ENCODE measurements at regions not wholly inside any gene's neighbourhood (a gene's known extent, or its start where the extent isn't known, plus 50 kb on each side); places are given as distances from the start of the nearest gene placed in this dataset.
A peak's percentile ranks its signal among the peaks of the same experiment; 100 is the strongest.
"Not testable (repeated sequence)": the region's sequence is repeated elsewhere in the genome, so short reads cannot be mapped to it uniquely, and the experiment has no call there.

DNA sequence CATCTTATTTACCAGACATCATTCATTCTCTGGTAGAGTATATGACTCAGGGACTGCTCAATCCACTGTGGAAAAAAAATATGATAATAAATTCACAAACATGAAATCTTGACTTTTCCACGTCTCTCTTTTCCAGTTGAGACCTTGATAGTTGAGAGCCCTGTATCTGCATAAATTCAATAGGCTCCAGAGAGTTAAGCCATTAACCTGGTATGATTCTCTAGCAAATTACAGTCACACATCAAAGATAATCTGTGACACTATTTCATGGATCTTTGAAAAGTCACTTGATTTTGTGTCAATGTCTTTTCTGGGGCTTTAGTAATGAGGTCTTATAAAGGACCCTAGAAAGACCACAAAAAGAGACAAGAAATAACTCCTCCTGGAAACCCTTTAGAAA is 154.2 kb upstream of the FOXG1 start:
- whole genome bisulfite sequencing, result 60% methylated on average over 1 of the region's 1 CpG
- no peak overlapping the region for H3K4me3 ChIP-seq (ENCODE audit: low read depth, low read length)
- no peak for DNase-seq (ENCODE audit: extremely low spot score)
- H3K4me1 ChIP-seq (ENCODE audit: insufficient read depth), result no peaks in the 10 kb centered on the region
- no peaks in the 10 kb centered on the region for H3K36me3 ChIP-seq (ENCODE audit: insufficient read depth)
- H3K27ac ChIP-seq (ENCODE audit: low read depth), result no peak overlapping the region

DNA sequence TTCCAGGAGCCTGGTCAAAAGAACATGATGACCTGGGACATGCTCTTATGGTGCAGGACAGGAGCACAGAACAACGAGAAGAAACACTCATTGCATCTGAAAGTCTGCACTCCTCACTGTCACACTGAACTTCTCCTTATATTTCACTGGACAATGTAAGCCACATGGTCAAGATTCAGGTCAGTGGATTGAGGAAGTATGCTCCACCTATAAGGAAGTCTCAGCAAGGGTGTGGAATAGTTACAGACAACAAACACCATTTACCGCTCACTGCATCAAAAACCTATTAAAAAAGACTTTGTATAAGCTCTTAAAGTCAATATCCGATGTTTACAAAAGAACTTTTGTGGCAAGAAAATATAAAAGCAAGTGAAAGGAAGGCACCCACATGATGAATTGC is 153.1 kb upstream of the FOXG1 start:
- Histone ChIP-seq H3K36me3 (ENCODE audit: insufficient read depth) (no peaks in the 10 kb centered on the region), H3K4me1 (ENCODE audit: insufficient read depth) (no peaks in the 10 kb centered on the region), H3K4me3 (ENCODE audit: low read depth, low read length) (no peak overlapping the region), H3K27ac (ENCODE audit: low read depth) (no peak overlapping the region)
- WGBS, result 79% methylated on average over 3 of the region's 3 CpGs
- no peak for DNase-seq (ENCODE audit: extremely low spot score)

DNA sequence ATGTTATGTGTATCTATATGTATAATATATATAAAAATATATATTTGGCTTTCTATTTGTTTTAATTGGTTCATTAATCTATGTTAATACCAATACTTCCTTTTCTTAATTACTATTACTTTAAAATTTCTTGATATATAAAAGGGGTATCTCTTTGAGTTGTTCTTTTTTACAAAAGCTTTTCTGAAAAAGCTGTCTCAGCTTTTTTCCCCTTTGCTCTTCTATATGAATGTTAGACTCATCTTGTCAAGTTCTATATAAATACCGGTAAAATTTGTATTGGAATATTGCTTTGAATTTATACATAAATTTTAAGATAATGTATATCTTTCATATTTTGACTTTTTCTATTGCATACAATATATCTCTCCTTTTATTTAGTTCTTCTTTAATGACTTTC is 139.8 kb upstream of the FOXG1 start:
- H3K36me3 ChIP-seq (ENCODE audit: insufficient read depth), result no peaks in the 10 kb centered on the region
- WGBS, result 43% methylated on average over 1 of the region's 1 CpG
- no peak for DNase-seq (ENCODE audit: extremely low spot score)
- no peaks in the 10 kb centered on the region for H3K4me1 ChIP-seq (ENCODE audit: insufficient read depth)
- H3K27ac ChIP-seq (ENCODE audit: low read depth), result no peak overlapping the region
- no peak overlapping the region for H3K4me3 ChIP-seq (ENCODE audit: low read depth, low read length)

DNA sequence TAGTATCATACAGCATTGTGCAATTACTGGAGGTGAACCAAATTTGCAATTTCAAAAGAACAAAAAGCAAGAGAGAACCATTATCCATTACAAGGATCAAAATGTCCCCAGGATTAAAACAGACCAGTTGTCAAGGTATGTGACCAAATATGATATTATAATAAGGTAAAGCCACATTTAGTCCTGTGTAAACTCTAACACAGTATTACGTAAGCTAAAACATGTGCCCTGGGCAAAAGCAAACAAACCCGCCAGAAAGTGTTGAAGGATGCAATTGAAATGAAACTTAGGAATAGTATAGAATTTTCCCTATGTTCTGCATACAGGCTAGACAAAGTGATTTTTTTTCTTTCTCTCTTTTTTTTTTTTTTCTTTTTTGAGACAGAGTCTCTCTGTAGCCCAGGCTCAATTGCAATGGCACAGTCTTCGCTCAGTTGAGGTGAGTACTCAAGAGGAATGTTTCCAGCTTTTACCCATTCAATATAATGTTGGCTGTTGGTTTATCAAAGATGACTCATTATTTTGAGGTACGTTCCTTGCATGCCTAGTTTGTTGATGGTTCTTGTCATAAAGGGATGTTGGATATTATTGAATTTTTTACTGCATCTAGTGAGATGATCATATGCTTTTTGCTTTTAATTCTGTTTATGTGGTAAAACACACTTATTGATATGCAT is 137.1 kb upstream of the FOXG1 start:
- 82% methylated on average over 4 of the region's 4 CpGs for WGBS
- H3K36me3 ChIP-seq (ENCODE audit: insufficient read depth), result no peaks in the 10 kb centered on the region
- H3K27ac ChIP-seq (ENCODE audit: low read depth), result no peak overlapping the region
- no peak overlapping the region for H3K4me3 ChIP-seq (ENCODE audit: low read depth, low read length)
- no peak for DNase-seq (ENCODE audit: extremely low spot score)
- no peaks in the 10 kb centered on the region for H3K4me1 ChIP-seq (ENCODE audit: insufficient read depth)

DNA sequence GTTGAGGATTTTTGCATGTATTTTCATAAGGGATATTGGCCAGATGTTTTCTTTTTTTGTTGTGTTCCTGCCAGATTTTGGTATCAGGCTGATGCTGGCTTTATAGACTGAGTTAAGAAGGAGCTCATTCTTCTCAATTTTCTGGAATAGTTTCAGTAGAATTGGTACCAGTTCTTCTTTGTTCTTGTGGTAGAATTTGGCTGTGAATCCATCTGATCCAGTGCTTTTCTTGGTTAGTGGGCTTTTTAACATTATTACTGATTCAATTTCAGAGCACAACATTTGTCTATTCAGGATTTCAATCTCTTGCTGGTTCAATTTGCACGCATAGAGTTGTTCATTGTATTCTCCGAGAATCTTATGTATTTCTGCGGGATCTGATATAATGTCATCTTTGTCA is 136.5 kb upstream of the FOXG1 start:
- H3K4me3 ChIP-seq (ENCODE audit: low read depth, low read length), result no peak overlapping the region
- no peaks in the 10 kb centered on the region for H3K4me1 ChIP-seq (ENCODE audit: insufficient read depth)
- no peak for DNase-seq (ENCODE audit: extremely low spot score)
- no peaks in the 10 kb centered on the region for H3K36me3 ChIP-seq (ENCODE audit: insufficient read depth)
- H3K27ac ChIP-seq (ENCODE audit: low read depth), result no peak overlapping the region
- WGBS, result 84% methylated on average over 3 of the region's 3 CpGs

DNA sequence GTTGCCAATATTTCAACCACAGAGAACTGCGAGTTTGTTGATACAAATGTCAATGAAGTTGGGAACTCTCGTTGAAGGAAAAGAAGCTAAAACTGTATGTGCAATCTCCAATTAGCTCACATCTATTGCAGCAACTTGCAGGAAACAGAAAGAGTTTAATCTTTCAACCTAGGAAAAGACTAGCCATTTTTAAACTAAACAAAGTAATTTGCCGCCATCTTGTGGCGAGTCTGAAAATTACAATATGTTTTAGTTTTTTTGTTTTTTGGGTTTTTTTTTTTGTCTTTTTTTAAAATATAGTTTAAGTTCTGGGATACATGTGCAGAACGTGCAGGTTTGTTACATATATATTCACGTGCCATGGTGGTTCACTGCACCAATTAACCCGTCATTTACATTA is 131.2 kb upstream of the FOXG1 start:
- WGBS, result 4% methylated on average over 7 of the region's 7 CpGs
- Histone ChIP-seq H3K4me1 (ENCODE audit: insufficient read depth) (no peaks in the 10 kb centered on the region), H3K27ac (ENCODE audit: low read depth) (no peak overlapping the region), H3K4me3 (ENCODE audit: low read depth, low read length) (no peak overlapping the region), H3K36me3 (ENCODE audit: insufficient read depth) (no peaks in the 10 kb centered on the region)
- peak; percentile 13 for DNase-seq (ENCODE audit: extremely low spot score)

DNA sequence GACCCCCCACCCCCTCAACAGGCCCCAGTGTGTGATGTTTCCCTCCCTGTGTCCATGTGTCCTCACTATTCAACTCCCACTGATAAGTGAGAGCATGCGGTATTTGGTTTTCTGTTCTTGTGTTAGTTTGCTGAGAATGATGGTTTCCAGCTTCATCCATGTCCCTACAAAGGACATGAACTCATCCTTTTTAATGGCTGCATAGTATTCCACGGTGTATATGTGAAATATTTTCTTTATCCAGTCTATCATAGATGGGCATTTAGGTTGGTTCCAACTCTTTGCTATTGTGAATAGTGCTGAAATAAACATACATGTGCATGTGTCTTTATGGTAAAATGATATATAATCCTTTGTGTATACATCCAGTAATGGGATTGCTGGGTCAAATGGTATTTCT is 130.8 kb upstream of the FOXG1 start:
- H3K27ac ChIP-seq (ENCODE audit: low read depth); H3K4me1 ChIP-seq (ENCODE audit: insufficient read depth); DNase-seq (ENCODE audit: extremely low spot score); H3K4me3 ChIP-seq (ENCODE audit: low read depth, low read length); H3K36me3 ChIP-seq (ENCODE audit: insufficient read depth): not testable (repeated sequence)
- WGBS, result 55% methylated on average over 2 of the region's 2 CpGs

DNA sequence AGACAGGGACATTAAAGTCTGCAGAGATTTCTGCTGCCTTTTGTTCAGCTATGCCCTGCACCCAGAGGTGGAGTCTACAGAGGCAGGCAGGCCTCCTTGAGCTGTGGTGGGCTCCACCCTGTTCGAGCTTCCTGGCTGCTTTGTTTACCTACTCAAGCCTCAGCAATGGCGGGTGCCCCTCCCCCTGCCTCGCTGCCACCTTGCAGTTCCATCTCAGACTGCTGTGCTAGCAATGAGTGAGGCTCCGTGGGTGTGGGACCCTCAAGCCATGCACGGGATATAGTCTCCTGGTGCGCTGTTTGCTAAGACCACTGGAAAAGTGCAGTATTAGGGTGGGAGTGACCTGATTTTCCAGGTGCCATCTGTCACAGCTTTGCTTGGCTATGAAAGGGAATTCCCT is 125.4 kb upstream of the FOXG1 start:
- DNase-seq (ENCODE audit: extremely low spot score); H3K36me3 ChIP-seq (ENCODE audit: insufficient read depth); H3K4me3 ChIP-seq (ENCODE audit: low read depth, low read length); H3K27ac ChIP-seq (ENCODE audit: low read depth); H3K4me1 ChIP-seq (ENCODE audit: insufficient read depth): not testable (repeated sequence)
- 86% methylated on average over 6 of the region's 6 CpGs for WGBS

DNA sequence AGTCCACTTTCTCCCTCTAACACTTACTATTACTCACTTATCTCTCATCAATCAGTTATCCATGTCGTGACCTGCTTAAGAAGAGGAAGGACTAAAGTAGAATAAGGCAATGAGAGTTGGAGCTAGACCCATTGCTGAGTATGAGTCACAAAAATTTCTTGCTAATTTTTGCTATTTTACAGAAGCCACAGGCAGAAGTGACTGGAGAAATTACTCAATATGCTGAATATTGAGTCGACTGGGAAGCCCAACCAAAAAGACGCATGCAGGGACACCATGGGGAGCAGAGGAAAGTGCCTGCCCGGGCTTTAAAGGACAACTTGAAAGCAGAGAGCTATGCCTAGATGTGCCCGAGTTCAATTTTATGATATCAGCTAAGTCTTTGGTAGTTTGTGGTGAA is 115.4 kb upstream of the FOXG1 start:
- DNase-seq (ENCODE audit: extremely low spot score), result no peak
- Histone ChIP-seq H3K36me3 (ENCODE audit: insufficient read depth) (no peaks in the 10 kb centered on the region), H3K27ac (ENCODE audit: low read depth) (no peak overlapping the region), H3K4me3 (ENCODE audit: low read depth, low read length) (no peak overlapping the region), H3K4me1 (ENCODE audit: insufficient read depth) (no peaks in the 10 kb centered on the region)
- 74% methylated on average over 5 of the region's 5 CpGs for WGBS

DNA sequence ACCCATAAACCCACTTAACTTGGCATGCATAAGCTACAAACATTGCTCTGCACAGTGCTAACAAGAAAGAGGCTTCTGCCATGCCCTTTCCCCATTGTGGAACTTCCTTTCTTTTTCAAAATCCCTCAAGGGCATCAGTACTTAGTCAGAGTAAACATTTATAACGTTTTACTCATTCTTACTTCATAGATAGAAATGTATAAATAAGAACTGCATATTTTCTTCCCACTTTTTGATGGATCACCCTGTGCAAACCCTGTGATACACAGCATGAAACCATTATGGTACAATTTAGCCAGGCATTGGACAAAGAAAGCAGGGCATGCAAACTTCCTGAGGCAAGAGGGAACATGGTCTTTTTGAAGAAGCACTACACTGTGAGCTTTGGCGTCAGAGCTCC is 113.8 kb upstream of the FOXG1 start:
- no peak overlapping the region for H3K4me3 ChIP-seq (ENCODE audit: low read depth, low read length)
- H3K27ac ChIP-seq (ENCODE audit: low read depth), result no peak overlapping the region
- no peaks in the 10 kb centered on the region for H3K4me1 ChIP-seq (ENCODE audit: insufficient read depth)
- no peak for DNase-seq (ENCODE audit: extremely low spot score)
- WGBS, result 36% methylated on average over 2 of the region's 2 CpGs
- no peaks in the 10 kb centered on the region for H3K36me3 ChIP-seq (ENCODE audit: insufficient read depth)

DNA sequence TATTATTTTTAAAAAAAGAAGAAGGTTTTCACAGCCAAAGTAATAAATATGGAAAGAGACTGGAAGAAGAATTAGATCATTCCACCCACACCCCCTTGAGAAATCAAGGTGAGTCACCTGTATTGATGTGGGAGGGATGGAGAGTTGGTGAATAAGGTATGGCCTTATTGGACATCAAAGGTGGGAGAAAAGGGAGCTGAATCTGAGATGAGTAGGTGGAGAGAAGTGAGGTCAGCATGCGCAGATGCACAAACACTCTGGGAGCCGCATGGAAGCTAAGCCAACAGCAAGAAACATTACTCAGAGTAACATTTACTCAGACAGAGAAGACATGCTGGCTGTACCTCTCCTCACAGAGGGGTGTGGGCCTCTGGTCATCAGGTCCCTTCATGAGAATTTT is 113.1 kb upstream of the FOXG1 start:
- no peak for DNase-seq (ENCODE audit: extremely low spot score)
- H3K4me3 ChIP-seq (ENCODE audit: low read depth, low read length), result no peak overlapping the region
- no peaks in the 10 kb centered on the region for H3K36me3 ChIP-seq (ENCODE audit: insufficient read depth)
- H3K27ac ChIP-seq (ENCODE audit: low read depth), result no peak overlapping the region
- WGBS, result 94% methylated on average over 2 of the region's 2 CpGs
- no peaks in the 10 kb centered on the region for H3K4me1 ChIP-seq (ENCODE audit: insufficient read depth)

DNA sequence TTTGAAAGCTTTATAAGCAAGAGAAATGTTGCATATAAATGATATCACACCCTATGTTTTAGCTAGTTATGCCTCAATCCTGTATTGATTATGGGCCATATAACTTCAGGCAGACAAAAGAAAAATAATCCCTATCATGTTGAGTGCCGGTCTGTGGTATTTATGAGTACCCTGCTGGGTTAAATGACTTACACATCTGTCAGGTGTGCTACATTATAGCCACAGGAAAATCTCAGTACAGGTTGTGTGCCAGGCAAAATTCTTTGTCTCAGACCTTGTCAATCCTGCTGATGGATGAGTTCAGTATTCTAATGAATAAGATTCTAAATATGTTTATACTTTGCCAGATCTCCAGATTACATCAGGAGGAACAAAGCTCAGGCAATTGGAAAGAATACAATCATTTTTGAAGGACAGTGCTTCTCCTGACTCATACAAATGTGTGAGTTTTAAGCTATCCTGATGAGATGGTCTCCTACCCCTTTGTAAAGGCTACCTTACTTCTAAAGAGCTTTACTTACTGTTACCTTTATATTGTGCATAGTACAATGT is 109.8 kb upstream of the FOXG1 start:
- no peak overlapping the region for H3K4me3 ChIP-seq (ENCODE audit: low read depth, low read length)
- WGBS, result 55% methylated on average over 1 of the region's 1 CpG
- DNase-seq (ENCODE audit: extremely low spot score), result no peak
- H3K4me1 ChIP-seq (ENCODE audit: insufficient read depth), result no peaks in the 10 kb centered on the region
- H3K36me3 ChIP-seq (ENCODE audit: insufficient read depth), result no peaks in the 10 kb centered on the region
- no peak overlapping the region for H3K27ac ChIP-seq (ENCODE audit: low read depth)

DNA sequence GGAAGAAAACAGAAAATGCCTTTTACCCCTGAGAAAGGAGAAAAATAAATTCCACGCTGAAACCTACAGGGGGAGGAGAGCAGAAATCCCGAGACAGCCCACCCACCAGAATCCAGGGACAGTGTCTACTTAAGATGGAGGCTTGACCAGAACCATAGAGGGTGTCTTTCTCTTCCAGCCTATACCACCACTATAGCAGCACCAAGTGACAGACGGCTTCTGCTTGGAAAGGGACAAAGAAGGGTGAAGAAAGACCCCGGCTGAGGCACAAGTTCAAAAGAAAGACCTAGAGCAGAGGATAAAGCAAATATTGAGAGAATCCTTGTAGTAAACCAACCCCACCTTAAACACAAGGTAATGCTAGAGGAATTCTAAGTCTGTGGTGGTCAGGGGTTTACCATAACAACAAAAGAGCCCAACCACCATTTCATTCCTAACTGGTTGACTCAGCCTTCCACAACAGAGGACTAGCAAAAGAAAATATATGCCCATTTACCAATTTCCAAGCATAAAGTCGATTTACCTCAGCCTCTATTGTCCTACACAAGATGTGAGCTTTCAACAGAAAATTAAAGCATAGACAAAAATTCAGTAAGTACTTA is 105.3 kb upstream of the FOXG1 start:
- 44% methylated on average over 5 of the region's 5 CpGs for WGBS
- DNase-seq (ENCODE audit: extremely low spot score), result no peak

DNA sequence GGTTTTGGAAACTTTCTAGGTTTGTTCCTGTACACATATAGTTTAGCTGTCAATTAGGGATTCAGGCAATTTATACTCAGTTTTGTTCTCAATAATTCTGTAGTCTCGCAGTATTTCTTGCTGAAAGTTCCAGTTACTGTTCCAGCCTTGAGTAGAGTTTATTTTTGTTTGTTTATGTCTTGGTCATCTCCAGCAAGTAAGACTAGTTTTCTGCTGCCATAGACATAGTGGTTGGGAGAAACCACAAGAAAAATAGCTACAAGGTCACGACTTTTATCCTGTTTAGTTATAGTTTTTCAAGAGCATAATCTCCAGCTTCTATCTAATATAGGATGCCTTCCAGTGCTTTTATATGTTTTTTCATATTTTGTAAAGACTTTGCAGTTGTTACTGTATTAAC is 99.6 kb upstream of the FOXG1 start:
- DNase-seq (ENCODE audit: extremely low spot score), result no peak
- WGBS, result 66% methylated on average over 2 of the region's 2 CpGs
- Histone ChIP-seq H3K36me3 (ENCODE audit: insufficient read depth) (no peaks in the 10 kb centered on the region), H3K4me3 (ENCODE audit: low read depth, low read length) (no peak overlapping the region), H3K27ac (ENCODE audit: low read depth) (no peak overlapping the region), H3K4me1 (ENCODE audit: insufficient read depth) (no peaks in the 10 kb centered on the region)

More for the DNA sequence above, 105.3 kb upstream of the FOXG1 start:
- Histone ChIP-seq H3K27ac (ENCODE audit: low read depth) (no peak overlapping the region), H3K4me1 (ENCODE audit: insufficient read depth) (no peaks in the 10 kb centered on the region), H3K4me3 (ENCODE audit: low read depth, low read length) (no peak overlapping the region), H3K36me3 (ENCODE audit: insufficient read depth) (no peaks in the 10 kb centered on the region)

Data from urinary bladder (tissue), 3 donors.